Dendritic cell treated with granulocyte-macrophage colony-stimulating factor and Interleukin-4, amounts not matched to agents 40 ng/mL and 50 ng/mL, for 4 days (primary cell): ENCODE measurements at regions not wholly inside any gene's neighbourhood (a gene's known extent, or its start where the extent isn't known, plus 50 kb on each side); places are given as distances from the start of the nearest gene placed in this dataset.

Experiments
- H3K27ac Mint-ChIP-seq: one replicate; pipeline ENCODE4 v1.8.0; 2022; ENCODE audit warnings: mild to moderate bottlenecking, mixed read lengths
- H3K27me3 Mint-ChIP-seq: one replicate; pipeline ENCODE4 v1.8.0; 2022; ENCODE audit warnings: mild to moderate bottlenecking, mixed read lengths
- H3K36me3 Mint-ChIP-seq: one replicate; pipeline ENCODE4 v1.8.0; 2022; ENCODE audit warnings: low read depth, mixed read lengths
- H3K4me1 Mint-ChIP-seq: one replicate; pipeline ENCODE4 v1.8.0; 2022; ENCODE audit warnings: low read depth, mixed read lengths
- H3K4me3 Mint-ChIP-seq: one replicate; pipeline ENCODE4 v1.8.0; 2022; ENCODE audit warnings: mild to moderate bottlenecking, moderate library complexity, mixed read lengths
- H3K9me3 Mint-ChIP-seq: one replicate; pipeline ENCODE4 v1.8.0; 2022; ENCODE audit warnings: mixed read lengths
- intact Hi-C: fragments of 100-400 bp; cut with micrococcal nuclease; formaldehyde crosslinking; loops from one replicate; pipeline ENCODE4 v1.15.0; 2022

DNA sequence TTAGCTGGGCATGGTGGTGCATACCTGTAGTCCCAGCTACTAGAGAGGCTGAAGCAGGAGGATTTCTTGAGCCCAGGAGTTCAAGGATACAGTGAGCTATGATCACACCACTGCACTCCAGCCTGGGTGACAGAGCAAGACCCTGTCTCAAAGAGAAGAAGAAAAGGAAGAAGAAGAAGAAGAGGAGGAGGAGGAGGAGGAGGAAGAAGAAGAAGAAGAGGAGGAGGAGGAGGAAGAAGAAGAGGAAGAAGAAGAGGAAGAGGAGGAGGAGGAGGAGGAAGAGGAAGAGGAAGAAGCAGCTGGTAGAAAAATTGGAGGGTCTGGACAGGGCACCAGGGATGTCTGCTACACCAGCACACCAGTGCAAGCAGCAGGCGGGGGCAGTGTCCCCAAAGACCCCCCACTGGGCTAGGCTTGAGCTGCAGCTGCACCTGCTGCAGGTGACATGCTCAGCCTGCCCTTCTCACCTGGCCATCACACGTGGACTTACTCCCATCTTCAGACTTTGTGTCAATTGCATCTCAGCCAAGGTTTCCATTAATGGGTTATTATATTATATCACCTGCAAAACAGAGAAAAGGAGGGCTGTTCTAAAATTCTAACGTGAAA lies 180.9 kb upstream of the ZNF507 start:
- H3K27ac Mint-ChIP-seq: no peak overlapping the region
- no peaks in the 10 kb centered on the region for H3K9me3 Mint-ChIP-seq
- H3K36me3 Mint-ChIP-seq: no peaks in the 10 kb centered on the region
- intact Hi-C loops: no loop called here
- no peak overlapping the region for H3K4me3 Mint-ChIP-seq
- no peaks in the 10 kb centered on the region for H3K27me3 Mint-ChIP-seq
- H3K4me1 Mint-ChIP-seq: no peaks in the 10 kb centered on the region

DNA sequence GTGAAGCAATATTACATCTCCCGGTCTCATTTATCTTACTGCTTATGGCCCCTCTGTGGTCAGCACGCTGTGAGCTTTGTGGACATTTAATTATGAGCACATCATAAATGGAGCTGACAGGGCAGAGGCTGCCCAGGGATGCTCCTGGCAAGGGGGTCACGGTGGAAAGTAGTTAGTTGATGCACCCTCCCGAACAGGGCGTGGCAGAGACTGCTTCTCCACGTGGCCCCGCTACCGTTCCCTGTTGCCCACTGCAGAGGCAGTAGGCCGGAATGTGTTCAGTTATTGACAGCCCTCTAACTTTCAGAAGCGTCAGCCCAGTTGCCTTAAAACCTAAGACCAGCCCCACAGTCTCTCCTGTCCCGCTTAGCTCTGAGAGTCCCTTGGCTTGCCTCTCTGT lies 180.3 kb upstream of the ZNF507 start:
- H3K36me3 Mint-ChIP-seq: no peaks in the 10 kb centered on the region
- no peak overlapping the region for H3K4me3 Mint-ChIP-seq
- H3K27ac Mint-ChIP-seq: no peak overlapping the region
- no peaks in the 10 kb centered on the region for H3K4me1 Mint-ChIP-seq
- no peaks in the 10 kb centered on the region for H3K9me3 Mint-ChIP-seq
- H3K27me3 Mint-ChIP-seq: no peaks in the 10 kb centered on the region
- intact Hi-C loops: no loop called here

DNA sequence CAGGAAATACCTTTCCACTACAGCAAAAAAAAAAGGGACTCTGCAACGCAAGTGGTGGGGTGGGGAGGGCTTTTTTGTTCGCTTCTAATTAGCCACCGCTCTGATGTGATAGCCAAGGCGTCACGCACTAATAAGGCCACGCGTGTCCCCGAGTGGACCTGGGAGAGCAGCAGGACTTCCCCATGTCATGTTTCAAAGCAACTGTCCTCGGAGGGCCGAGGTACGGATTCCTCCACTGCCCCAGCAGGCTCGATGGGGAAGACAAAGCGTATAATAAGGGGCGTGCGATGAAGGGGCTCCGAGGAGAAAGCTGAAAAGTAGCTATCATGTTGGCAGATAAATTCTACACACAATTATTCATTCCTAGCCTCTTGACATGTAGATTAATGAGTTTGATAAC lies 179.7 kb upstream of the ZNF507 start:
- no peaks in the 10 kb centered on the region for H3K9me3 Mint-ChIP-seq
- no peaks in the 10 kb centered on the region for H3K36me3 Mint-ChIP-seq
- no peak overlapping the region for H3K27ac Mint-ChIP-seq
- intact Hi-C loops: no loop called here
- H3K4me1 Mint-ChIP-seq: no peaks in the 10 kb centered on the region
- no peak overlapping the region for H3K4me3 Mint-ChIP-seq
- no peaks in the 10 kb centered on the region for H3K27me3 Mint-ChIP-seq

DNA sequence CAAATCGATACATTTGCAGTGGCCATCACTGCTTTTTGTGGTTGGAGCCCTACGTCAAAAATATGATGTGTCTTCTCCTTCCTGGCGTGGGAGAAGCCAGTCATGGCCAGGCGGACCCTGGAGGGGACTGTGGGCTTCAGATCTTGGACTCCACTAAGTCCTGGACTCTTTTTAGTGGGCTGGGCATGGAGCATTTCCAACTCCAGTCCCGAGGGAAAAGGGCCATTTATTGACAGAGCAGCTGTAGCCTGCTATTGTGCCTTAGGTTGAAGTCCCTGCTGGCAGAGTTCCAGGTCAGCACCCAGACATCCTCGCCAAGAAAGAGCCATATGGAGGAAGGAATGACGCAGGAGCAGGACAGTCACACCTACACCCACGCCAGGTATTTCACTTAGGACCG lies 179.2 kb upstream of the ZNF507 start:
- intact Hi-C loops: no loop called here
- Mint-ChIP-seq H3K27me3 (no peaks in the 10 kb centered on the region), H3K27ac (no peak overlapping the region), H3K4me3 (no peak overlapping the region), H3K9me3 (no peaks in the 10 kb centered on the region), H3K4me1 (no peaks in the 10 kb centered on the region), H3K36me3 (no peaks in the 10 kb centered on the region)

DNA sequence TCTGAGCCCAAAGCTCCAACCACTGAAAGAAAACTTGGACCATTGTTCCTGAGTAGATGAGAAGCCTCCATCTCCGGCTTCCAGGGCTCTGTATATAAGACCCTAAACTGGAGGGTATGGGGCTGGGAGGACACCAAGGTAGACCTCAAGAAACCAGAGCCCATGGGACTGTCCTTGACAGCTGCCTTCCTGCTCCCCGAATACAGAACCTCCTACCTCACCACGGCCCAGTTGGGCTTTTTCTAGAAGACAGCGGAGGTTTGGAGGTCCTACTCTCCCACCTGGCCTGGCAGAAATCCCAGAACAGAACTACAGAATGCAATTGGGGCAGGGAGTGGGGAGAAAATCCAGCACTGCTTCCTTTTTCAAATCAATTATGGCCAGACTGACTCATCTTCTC lies 177.3 kb upstream of the ZNF507 start:
- H3K27ac Mint-ChIP-seq: no peak overlapping the region
- H3K36me3 Mint-ChIP-seq: no peaks in the 10 kb centered on the region
- H3K4me1 Mint-ChIP-seq: no peaks in the 10 kb centered on the region
- no peak overlapping the region for H3K4me3 Mint-ChIP-seq
- H3K9me3 Mint-ChIP-seq: no peaks in the 10 kb centered on the region
- intact Hi-C loops: no loop called here
- no peaks in the 10 kb centered on the region for H3K27me3 Mint-ChIP-seq

DNA sequence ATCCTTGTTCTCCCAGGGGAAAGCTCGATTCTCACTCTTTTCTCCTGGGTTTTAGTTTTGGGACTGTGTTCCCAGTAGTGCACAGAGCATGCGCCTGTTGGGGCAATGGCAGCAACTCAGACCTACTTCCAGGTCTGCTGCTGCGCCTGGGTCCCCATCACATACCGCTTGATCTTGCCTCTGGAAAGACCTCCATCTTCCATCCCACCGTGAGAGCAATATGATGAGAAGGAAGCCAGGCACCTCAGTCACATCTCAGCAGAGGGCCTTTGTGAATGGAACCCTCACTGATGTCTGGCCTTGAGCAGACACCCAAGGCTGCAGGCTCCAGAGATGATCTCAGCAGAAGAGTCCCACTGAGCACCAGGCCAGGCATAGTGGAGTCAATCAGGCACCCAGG lies 176.8 kb upstream of the ZNF507 start:
- no peak overlapping the region for H3K4me3 Mint-ChIP-seq
- no peaks in the 10 kb centered on the region for H3K36me3 Mint-ChIP-seq
- intact Hi-C loops: no loop called here
- H3K4me1 Mint-ChIP-seq: no peaks in the 10 kb centered on the region
- no peaks in the 10 kb centered on the region for H3K27me3 Mint-ChIP-seq
- no peak overlapping the region for H3K27ac Mint-ChIP-seq
- H3K9me3 Mint-ChIP-seq: no peaks in the 10 kb centered on the region

DNA sequence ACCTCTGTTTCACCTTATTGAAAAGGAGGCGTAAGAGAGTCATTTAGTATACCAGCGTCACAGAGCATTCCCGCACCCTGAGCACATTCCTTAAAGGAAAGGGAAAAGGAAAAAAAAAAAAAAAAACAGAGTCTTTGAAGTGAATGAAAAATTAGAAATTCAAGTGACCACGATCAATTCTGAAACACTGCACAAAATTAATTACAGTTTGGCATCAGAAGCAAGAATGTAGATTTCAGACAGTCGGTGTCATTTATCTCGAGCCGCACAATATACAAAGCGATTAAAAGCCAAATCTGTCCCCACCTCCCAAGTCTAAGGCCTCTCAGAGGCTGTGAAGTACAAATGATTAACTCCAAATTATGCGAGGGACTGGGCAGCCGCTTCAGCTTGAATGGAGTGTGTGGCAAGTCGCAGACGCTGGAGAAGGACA lies 173.7 kb upstream of the ZNF507 start:
- no peaks in the 10 kb centered on the region for H3K36me3 Mint-ChIP-seq
- no peaks in the 10 kb centered on the region for H3K4me1 Mint-ChIP-seq
- intact Hi-C loops: no loop called here
- no peaks in the 10 kb centered on the region for H3K27me3 Mint-ChIP-seq
- H3K9me3 Mint-ChIP-seq: no peaks in the 10 kb centered on the region
- no peak overlapping the region for H3K27ac Mint-ChIP-seq
- no peak overlapping the region for H3K4me3 Mint-ChIP-seq

DNA sequence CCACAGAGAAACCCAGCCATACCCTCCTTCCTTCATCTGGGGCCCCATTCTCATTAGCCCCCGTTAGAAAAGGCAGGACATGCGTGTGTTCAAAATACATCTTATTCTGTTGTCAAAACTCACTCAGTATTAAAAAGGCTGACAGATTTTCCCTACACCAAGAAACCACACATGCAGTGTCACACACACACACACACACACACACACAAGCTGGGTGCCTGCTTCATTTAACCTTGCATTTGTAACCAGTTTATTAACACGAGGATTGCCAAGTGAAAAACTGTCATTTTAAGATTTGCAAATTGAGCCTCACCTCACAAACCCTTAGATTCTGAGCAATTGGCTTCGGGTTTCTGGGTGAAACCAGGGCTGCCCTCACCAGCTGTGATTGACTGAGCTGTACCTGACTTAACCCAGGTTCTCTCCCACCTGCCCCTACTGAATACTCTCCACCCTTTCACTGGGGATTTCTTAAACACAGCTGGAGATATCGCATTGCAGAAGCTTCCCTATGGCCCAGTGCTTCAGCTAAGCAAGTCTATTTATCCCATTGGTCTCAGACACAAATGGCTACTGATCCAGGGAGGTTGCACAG lies 172.7 kb upstream of the ZNF507 start:
- no peak overlapping the region for H3K27ac Mint-ChIP-seq
- H3K36me3 Mint-ChIP-seq: no peaks in the 10 kb centered on the region
- no peaks in the 10 kb centered on the region for H3K27me3 Mint-ChIP-seq
- no peak overlapping the region for H3K4me3 Mint-ChIP-seq
- H3K9me3 Mint-ChIP-seq: no peaks in the 10 kb centered on the region
- no peaks in the 10 kb centered on the region for H3K4me1 Mint-ChIP-seq
- intact Hi-C loops: no loop called here

DNA sequence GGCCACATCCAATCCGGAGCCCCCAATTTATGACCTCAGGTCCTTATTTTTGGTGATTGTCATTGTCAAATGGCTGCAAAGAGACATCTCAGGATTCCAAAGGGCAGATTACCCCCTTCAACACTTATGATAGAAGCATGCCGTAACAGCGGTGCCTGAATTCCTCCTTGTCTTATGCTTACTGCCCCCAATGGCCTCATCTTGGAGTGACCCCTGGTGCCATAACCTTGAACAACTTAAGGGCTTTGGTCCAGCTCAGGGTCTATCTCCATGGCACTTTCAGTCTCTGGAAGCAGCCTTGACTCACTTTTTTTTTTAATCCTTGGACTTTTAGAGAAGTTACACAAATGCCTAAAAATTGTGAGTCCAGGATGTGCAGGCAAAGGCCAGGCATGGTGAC lies 171.6 kb upstream of the ZNF507 start:
- Mint-ChIP-seq H3K9me3 (no peaks in the 10 kb centered on the region), H3K27me3 (no peaks in the 10 kb centered on the region), H3K27ac (no peak overlapping the region), H3K4me1 (no peaks in the 10 kb centered on the region), H3K4me3 (no peak overlapping the region), H3K36me3 (no peaks in the 10 kb centered on the region)
- intact Hi-C loops: no loop called here

DNA sequence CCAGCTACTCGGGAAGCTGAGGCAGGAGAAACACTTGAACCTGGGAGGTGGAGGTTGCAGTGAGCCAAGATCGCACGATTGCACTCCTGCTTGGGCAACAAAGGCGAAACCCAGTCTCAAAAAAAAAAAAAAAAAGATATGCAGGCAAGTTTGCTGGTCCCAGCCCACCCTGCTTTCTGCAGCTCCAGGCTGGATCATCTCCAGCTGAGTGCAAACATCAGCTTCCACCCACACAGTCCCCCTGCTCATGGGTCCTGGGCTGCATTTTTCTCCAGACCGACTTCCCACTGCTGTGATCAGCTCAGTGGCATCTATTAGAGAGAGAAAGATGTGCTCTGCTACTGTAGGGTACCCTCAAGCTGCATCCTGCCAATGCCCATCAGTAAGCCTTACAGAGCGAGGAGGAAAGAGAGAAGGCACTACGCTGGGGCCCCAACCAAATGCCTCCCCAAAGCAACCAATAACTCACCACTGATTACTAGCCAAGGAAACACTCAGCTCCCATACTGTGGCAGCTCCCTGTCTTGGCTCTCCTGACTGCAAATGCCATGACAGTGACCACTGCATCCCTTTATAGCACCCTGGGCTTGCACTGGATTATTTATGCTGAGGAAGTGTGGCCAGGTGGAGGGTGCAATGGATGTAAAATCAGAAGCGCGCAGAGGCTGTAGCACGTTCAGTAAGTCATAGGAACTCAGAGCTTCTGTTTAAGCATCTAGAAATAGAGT lies 170.9 kb upstream of the ZNF507 start:
- Mint-ChIP-seq H3K4me1 (no peaks in the 10 kb centered on the region), H3K27me3 (no peaks in the 10 kb centered on the region), H3K4me3 (no peak overlapping the region), H3K36me3 (no peaks in the 10 kb centered on the region), H3K27ac (no peak overlapping the region), H3K9me3 (no peaks in the 10 kb centered on the region)
- intact Hi-C loops: no loop called here

DNA sequence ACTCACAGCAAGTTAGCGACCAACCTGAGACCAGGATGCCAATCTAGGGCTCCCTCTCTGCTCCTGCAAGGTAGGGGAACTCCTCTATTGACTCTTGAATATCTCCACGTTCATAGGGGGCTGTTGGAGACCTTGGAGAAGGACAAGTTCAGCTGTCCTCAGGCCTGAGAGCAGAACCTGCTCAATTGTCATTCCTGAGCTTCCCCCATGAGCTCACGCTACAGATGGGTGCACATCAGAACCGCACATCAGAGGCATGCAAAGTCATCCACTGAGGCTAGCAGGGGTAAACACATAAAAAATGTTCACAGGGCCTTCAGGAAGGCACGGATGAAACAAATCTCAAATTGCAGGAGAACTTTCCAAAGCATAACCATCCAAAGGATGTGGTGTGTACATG lies 168.8 kb upstream of the ZNF507 start:
- no peaks in the 10 kb centered on the region for H3K4me1 Mint-ChIP-seq
- H3K9me3 Mint-ChIP-seq: no peaks in the 10 kb centered on the region
- H3K27me3 Mint-ChIP-seq: no peaks in the 10 kb centered on the region
- intact Hi-C loops: no loop called here
- no peaks in the 10 kb centered on the region for H3K36me3 Mint-ChIP-seq
- no peak overlapping the region for H3K27ac Mint-ChIP-seq
- no peak overlapping the region for H3K4me3 Mint-ChIP-seq

DNA sequence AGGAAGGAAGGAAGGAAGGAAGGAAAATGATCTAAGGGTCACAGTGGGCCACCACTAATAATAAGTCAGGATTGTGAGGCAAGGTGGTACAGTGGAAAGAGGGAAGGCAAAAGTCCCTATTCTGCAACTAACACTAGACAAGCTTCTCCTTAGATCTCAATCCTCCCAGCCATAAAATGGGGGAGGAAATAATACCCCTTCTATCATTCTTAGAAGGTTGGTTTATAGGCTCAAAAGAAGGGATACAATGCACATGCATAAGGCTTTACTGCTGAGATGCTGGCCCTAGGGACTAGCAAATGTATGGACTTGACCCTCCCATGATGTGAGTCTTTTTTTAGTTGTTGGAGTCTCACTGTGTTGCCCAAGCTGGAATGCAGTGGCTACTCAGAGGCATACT lies 167.7 kb upstream of the ZNF507 start:
- H3K4me1 Mint-ChIP-seq: no peaks in the 10 kb centered on the region
- intact Hi-C loops: no loop called here
- no peak overlapping the region for H3K4me3 Mint-ChIP-seq
- H3K27ac Mint-ChIP-seq: no peak overlapping the region
- no peaks in the 10 kb centered on the region for H3K9me3 Mint-ChIP-seq
- H3K27me3 Mint-ChIP-seq: no peaks in the 10 kb centered on the region
- no peaks in the 10 kb centered on the region for H3K36me3 Mint-ChIP-seq

DNA sequence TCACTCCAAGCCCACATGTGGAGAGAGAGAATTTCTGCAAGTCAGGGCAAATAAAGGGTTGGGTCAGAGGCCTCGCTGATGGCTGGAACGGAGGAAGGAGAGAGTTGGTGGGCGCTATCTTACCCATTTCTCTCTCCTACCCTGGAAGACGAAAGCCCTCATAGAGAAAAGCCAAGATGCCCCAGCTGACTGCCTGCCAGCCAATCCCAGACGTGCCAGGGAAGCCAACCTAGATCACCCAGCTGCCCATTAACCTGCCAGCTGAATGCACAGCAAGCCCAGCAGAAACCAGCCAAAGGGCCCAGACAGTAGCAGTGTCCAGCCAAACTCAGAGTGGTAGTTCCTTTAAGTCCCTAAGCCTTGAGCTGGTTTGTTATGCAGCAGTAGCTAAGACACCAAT lies 167.0 kb upstream of the ZNF507 start:
- Mint-ChIP-seq H3K27me3 (no peaks in the 10 kb centered on the region), H3K4me1 (no peaks in the 10 kb centered on the region), H3K4me3 (no peak overlapping the region), H3K36me3 (no peaks in the 10 kb centered on the region), H3K27ac (no peak overlapping the region), H3K9me3 (no peaks in the 10 kb centered on the region)
- intact Hi-C loops: no loop called here

DNA sequence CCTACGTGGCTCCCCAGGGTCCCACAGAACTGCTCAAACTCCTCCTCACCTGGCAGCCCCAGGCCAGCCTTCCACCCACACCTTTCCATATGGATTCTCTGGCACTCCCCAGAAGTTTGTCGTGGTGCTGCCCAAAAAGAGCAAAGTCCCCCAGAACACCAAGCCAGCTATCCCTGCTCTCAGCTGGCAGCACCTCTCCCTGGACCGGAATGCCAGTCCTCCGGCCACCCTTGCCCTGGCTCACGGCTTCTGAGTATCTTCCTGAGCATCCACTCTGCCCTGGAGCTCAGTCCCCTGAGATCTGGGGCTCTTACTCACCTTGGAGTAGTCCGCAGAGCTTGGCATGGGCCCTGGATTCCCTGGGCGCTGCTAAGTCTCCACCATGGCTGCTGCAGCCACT lies 166.5 kb upstream of the ZNF507 start:
- no peaks in the 10 kb centered on the region for H3K4me1 Mint-ChIP-seq
- no peaks in the 10 kb centered on the region for H3K36me3 Mint-ChIP-seq
- intact Hi-C loops: no loop called here
- H3K27me3 Mint-ChIP-seq: no peaks in the 10 kb centered on the region
- no peak overlapping the region for H3K4me3 Mint-ChIP-seq
- no peaks in the 10 kb centered on the region for H3K9me3 Mint-ChIP-seq
- H3K27ac Mint-ChIP-seq: no peak overlapping the region
